Hepatocyte (in vitro differentiated cells): ENCODE measurements at regions not wholly inside any gene's neighbourhood (a gene's known extent, or its start where the extent isn't known, plus 50 kb on each side); places are given as distances from the start of the nearest gene placed in this dataset.
"Not testable (repeated sequence)": the region's sequence is repeated elsewhere in the genome, so short reads cannot be mapped to it uniquely, and the experiment has no call there.

ENCODE experiments used
- DNase-seq: peaks from one replicate; pipeline ENCODE4 v3.0.0-alpha.2; 2016; ENCODE audit warnings: low spot score
- H2AFZ ChIP-seq: fragments of 200-600 bp; sonication (generic); 2 replicates; pipeline ENCODE4 v1.6.0; 2016; ENCODE audit warnings: antibody characterized with exemption, mild to moderate bottlenecking
- H3K27ac ChIP-seq: fragments of 200-600 bp; sonication (generic); 2 replicates; pipeline ENCODE4 v1.5.1; 2016; ENCODE audit warnings: mild to moderate bottlenecking
- H3K27me3 ChIP-seq: fragments of 200-600 bp; sonication (generic); 2 replicates; pipeline ENCODE4 v1.6.1; 2016
- H3K36me3 ChIP-seq: fragments of 200-600 bp; sonication (generic); replicated peaks from 2 replicates; pipeline ENCODE4 v1.5.1; 2016; ENCODE audit warnings: low read depth; ENCODE audit not compliant: insufficient read depth
- H3K4me1 ChIP-seq: fragments of 200-600 bp; sonication (generic); 2 replicates; pipeline ENCODE4 v1.5.1; 2016; ENCODE audit warnings: mild to moderate bottlenecking, moderate library complexity; ENCODE audit not compliant: insufficient read depth
- H3K4me2 ChIP-seq: fragments of 200-600 bp; sonication (generic); 2 replicates; pipeline ENCODE4 v1.6.0; 2016
- H3K4me3 ChIP-seq: fragments of 200-600 bp; sonication (generic); 2 replicates; pipeline ENCODE4 v1.5.1; 2016; ENCODE audit warnings: mild to moderate bottlenecking
- H3K79me2 ChIP-seq: fragments of 200-600 bp; sonication (generic); 2 replicates; pipeline ENCODE4 v1.6.0; 2017; ENCODE audit warnings: mild to moderate bottlenecking
- H3K9me2 ChIP-seq: fragments of 200-600 bp; sonication (generic); replicated peaks from 2 replicates; pipeline ENCODE4 v1.6.0; 2017; ENCODE audit warnings: mild to moderate bottlenecking; ENCODE audit not compliant: insufficient read depth
- H3K9me3 ChIP-seq: fragments of 200-600 bp; sonication (generic); 2 replicates; pipeline ENCODE4 v1.5.1; 2016; ENCODE audit warnings: low read depth, mild to moderate bottlenecking
- H4K20me1 ChIP-seq: fragments of 200-600 bp; sonication (generic); 2 replicates; pipeline ENCODE4 v1.6.0; 2016; ENCODE audit warnings: mild to moderate bottlenecking; ENCODE audit not compliant: insufficient read depth, poor library complexity, severe bottlenecking
- EZH2 ChIP-seq: fragments of 200-600 bp; sonication (generic); IDR thresholded peaks from 2 replicates; pipeline ENCODE4 v1.6.1; 2016; ENCODE audit warnings: antibody characterized with exemption, mild to moderate bottlenecking, borderline replicate concordance
- EZH2phosphoT487 ChIP-seq: fragments of 200-600 bp; sonication (generic); IDR thresholded peaks from one replicate; pipeline ENCODE4 v1.6.1; 2018; ENCODE audit warnings: antibody characterized with exemption, mild to moderate bottlenecking, low read depth, moderate library complexity; ENCODE audit not compliant: unreplicated experiment, severe bottlenecking
- WGBS: methylation state at CpG from one replicate; pipeline ENCODE4 v1.1.6; 2016; ENCODE audit warnings: low lambda C conversion rate; ENCODE audit errors: missing lambda C conversion rate; 5-methylcytosine and 5-hydroxymethylcytosine counted together
- TF ChIP-seq, protein P1 (sequence below): fragments of 200-600 bp; sonication (generic); IDR thresholded peaks from 2 replicates; pipeline ENCODE4 v1.5.1; 2016; ENCODE audit warnings: antibody characterized with exemption, mild to moderate bottlenecking; ENCODE audit not compliant: poor library complexity

DNA sequence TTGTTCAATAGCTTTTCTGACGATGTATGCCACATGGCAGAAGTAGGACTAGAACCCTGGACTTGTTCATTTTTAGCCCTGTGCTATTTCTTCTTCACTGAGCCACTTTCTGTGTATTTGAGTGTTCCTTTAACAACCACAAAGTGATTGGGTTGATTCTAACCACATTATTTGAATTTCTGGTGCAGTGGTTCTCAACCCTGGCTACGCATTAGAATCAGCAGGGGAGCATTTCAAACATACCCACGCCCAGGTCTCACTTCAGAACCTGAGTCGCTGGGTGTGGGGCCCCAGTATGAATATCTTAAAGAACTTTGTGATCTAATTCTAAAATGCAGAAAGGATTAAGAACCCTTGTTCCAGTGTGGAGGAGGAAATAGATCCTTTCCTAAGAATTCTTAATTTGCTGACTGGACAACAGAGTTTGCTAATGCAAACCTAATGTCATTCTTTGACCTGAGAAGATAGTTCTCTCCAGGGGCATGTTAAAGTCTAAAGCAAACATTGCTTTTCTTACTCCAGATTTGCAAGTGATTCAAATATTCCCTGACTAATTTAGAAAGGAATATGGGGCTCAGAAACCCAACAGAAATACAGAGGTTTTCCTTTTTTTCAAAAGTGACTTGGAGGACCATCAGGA is 75.4 kb upstream of the GDNF start:
- no peak for TF ChIP-seq EZH2phosphoT487
- no peak for DNase-seq
- Histone ChIP-seq H3K27me3 (no peaks in the 10 kb centered on the region), H3K27ac (no peak overlapping the region), H3K9me3 (no peaks in the 10 kb centered on the region), H3K4me2 (no peak overlapping the region), H3K79me2 (no peaks in the 10 kb centered on the region), H3K9me2 (no peaks in the 10 kb centered on the region), H3K36me3 (no peaks in the 10 kb centered on the region), H2AFZ (no peak overlapping the region), H4K20me1 (no peaks in the 10 kb centered on the region), H3K4me3 (no peak overlapping the region), H3K4me1 (peaks cover 3% of the 10 kb centered on the region)
- WGBS = 89% methylated on average over 4 of the region's 4 CpGs

DNA sequence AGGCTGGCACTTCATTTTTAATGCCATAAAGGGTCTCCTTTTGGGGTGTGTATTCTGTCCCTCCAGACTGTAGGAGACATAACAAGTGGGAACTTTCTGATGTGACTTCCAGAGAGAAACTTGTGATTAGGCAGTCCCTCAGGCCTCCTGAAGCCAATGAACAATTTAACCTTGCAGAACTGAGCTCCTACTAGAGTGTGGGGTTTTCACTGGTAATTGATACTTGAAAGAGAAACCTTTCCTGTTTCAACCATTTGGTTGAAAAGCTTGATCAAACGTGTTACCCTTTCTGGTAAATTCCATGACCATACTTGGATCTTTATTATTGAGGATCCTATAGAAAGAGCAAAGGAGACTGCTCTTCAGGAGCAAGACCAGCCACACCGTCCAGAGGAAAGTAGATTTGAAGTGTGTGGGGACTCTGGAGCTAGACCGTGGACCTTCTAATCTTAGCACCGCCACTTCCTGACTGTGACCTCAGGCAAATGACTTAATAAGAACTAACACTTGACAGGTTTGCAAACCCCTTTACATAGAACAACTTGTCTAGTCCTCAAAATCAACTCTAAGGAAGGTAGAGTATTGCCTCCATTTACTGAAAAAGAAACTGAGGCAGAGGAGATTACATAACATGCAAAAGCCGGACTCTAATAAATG is 69.9 kb upstream of the GDNF start:
- not testable (repeated sequence) for DNase-seq, H4K20me1 ChIP-seq, H3K27ac ChIP-seq, H3K4me3 ChIP-seq, H3K4me2 ChIP-seq, H3K27me3 ChIP-seq, H3K9me2 ChIP-seq, H3K79me2 ChIP-seq, H3K36me3 ChIP-seq, H3K4me1 ChIP-seq, H3K9me3 ChIP-seq, H2AFZ ChIP-seq
- WGBS = 80% methylated on average over 5 of the region's 5 CpGs

DNA sequence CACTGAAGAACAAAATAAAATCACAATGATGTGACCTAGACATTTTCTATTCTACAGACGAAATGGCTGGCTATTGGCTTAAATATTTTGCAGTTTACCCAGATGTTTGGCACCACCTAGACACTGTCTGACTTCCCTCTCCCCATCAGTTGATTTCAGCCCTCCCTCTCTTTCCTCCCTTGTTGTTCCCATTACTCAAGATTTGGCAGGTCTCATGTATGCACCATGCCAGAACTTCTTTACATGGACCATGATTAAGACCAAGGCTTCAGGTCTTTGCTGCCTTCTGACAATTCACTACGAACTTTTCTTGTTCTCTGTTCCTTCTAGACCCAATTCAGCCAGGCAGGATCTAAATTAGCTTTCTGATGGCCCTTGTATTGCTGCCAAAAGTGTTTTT is 66.6 kb upstream of the GDNF start:
- no peak overlapping the region for H3K4me3 ChIP-seq
- 78% methylated on average over 2 of the region's 2 CpGs for WGBS
- no peak for DNase-seq
- no peaks in the 10 kb centered on the region for H3K27me3 ChIP-seq
- H3K4me1 ChIP-seq = no peaks in the 10 kb centered on the region
- no peaks in the 10 kb centered on the region for H3K9me2 ChIP-seq
- no peaks in the 10 kb centered on the region for H3K79me2 ChIP-seq
- no peak overlapping the region for H2AFZ ChIP-seq
- H3K36me3 ChIP-seq = no peaks in the 10 kb centered on the region
- no peak overlapping the region for H3K4me2 ChIP-seq
- no peaks in the 10 kb centered on the region for H3K9me3 ChIP-seq
- TF ChIP-seq EZH2phosphoT487 (no peak), EZH2 (no peak)
- TF ChIP-seq, protein P1, sequence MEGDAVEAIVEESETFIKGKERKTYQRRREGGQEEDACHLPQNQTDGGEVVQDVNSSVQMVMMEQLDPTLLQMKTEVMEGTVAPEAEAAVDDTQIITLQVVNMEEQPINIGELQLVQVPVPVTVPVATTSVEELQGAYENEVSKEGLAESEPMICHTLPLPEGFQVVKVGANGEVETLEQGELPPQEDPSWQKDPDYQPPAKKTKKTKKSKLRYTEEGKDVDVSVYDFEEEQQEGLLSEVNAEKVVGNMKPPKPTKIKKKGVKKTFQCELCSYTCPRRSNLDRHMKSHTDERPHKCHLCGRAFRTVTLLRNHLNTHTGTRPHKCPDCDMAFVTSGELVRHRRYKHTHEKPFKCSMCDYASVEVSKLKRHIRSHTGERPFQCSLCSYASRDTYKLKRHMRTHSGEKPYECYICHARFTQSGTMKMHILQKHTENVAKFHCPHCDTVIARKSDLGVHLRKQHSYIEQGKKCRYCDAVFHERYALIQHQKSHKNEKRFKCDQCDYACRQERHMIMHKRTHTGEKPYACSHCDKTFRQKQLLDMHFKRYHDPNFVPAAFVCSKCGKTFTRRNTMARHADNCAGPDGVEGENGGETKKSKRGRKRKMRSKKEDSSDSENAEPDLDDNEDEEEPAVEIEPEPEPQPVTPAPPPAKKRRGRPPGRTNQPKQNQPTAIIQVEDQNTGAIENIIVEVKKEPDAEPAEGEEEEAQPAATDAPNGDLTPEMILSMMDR = no peak
- H4K20me1 ChIP-seq = no peaks in the 10 kb centered on the region
- no peak overlapping the region for H3K27ac ChIP-seq

DNA sequence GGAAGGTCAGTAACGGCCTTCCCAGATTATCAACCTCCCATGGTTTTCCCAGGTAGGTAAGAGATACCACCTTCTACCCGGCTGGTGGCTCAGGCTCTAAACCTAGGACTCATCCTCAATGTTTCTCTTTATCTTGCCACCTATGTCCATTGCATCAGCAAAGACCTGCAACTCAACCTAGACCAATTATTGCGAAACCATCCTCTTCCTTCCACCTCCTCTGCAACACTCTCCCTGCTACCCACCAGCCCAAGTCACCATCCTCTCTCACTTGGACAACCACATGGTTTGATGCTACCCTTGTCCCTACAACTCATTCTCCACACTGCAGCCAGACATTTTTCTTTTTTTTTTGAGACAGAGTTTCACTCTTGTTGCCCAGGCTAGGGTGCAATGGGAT is 65.4 kb upstream of the GDNF start:
- Histone ChIP-seq H3K4me1 (no peaks in the 10 kb centered on the region), H3K4me2 (no peak overlapping the region), H3K79me2 (no peaks in the 10 kb centered on the region), H4K20me1 (no peaks in the 10 kb centered on the region), H2AFZ (no peak overlapping the region), H3K36me3 (no peaks in the 10 kb centered on the region), H3K9me2 (no peaks in the 10 kb centered on the region), H3K9me3 (no peaks in the 10 kb centered on the region), H3K27ac (no peak overlapping the region), H3K4me3 (no peak overlapping the region), H3K27me3 (no peaks in the 10 kb centered on the region)
- TF ChIP-seq EZH2 (no peak), EZH2phosphoT487 (no peak)
- TF ChIP-seq, protein P1 = no peak
- no peak for DNase-seq
- 89% methylated on average over 3 of the region's 3 CpGs for WGBS
